AG20443 (cell line): ENCODE measurements at regions not wholly inside any gene's neighbourhood (a gene's known extent, or its start where the extent isn't known, plus 50 kb on each side); places are given as distances from the start of the nearest gene placed in this dataset.
A peak's percentile ranks its signal among the peaks of the same experiment; 100 is the strongest.
"Not testable (repeated sequence)": the region's sequence is repeated elsewhere in the genome, so short reads cannot be mapped to it uniquely, and the experiment has no call there.

ENCODE experiments used
- DNase-seq: peaks from one replicate; pipeline ENCODE4 v3.0.0; 2012; ENCODE audit warnings: low spot score, mixed read lengths

- DNase-seq: peak; percentile 8
These were observed 50.3 kb downstream of the GASK1B start for GRCh38 chr4:158122501-158122900.

DNA sequence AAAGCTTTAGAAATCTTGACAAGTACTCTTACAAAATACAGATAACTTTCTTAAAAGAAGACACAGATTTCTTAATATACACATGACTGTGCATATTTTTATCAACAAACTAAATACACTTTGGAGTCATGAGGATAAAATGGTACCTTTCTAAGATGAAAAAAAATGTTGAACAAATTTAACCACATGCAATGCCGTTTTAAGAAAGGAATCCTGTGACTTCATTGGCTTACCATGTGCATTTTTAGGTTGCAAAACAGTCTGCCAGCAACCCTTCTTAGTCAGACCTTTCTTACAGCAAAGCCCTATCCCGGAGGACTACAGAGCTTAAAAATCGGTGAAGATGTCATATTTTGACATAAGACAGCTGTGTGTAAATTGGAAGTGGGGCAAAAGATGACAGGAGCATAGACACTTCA, 51.7 kb downstream of the GASK1B start:
- DNase-seq: peak; percentile 85

DNA sequence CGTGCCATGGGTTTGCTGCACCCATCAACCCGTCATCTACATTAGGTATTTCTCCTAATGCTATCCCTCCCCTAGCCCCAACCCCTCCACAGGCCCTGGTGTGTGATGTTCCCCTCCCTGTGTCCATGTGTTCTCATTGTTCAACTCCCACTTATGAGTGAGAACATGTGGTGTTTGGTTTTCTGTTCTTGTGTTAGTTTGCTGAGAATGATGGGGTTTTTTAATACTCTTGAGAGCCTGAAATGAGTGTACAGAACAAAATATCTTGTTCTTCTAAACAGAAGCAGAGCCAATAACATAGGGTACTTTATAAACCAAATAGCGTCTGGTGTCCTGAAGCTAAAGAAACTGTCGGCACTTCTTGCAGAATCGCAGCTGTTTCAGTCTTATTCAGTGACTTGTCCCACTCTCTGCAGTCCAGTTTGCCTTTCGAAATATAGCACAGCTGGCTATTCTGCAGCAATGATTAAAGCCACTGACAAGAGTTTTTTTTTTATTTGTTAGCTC, 52.1 kb downstream of the GASK1B start:
- DNase-seq: peak; percentile 40

GRCh38 chr4:158112611-158113010, 60.2 kb downstream of the GASK1B start:
- no peak for DNase-seq

DNA sequence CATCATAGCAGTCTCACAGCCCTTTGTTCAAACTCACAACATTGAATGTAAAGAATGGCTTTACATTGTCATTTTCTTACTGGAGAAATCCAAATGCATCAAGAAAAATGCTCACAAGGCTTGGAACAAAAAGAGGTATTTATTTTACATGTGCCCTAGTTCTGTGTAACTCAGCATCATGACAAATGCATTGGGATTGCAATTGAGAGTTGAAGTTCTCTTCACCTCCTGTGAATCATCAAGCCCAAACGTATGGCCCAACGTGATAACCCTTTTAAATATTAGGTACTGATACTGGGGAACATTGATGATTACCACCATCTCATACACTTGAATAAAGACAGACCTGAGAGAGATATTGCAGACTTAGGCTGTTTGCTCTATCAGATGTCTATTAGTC, 61.6 kb downstream of the GASK1B start:
- no peak for DNase-seq

- peak; percentile 9 for DNase-seq
These were observed 69.9 kb downstream of the GASK1B start for GRCh38 chr4:158102904-158103303.

GRCh38 chr4:158099686-158100085, 73.1 kb downstream of the GASK1B start:
- DNase-seq: no peak

DNA sequence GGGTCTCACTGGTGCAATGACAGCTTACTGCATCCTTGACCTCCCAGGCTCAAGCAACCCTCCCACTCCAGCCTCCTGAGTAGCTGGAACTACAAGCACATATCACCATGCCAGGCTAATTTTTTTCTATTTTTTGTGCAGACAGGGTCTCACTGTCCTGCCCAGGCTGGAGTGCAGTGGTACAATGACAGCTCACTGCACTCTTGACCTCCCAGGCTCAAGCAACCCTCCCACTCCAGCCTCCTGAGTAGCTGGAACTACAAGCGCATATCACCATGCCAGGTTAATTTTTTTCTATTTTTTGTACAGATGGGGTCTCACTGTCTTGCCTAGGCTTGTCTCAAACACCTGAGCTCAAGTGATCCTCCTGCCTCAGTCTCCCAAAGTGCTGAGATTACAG, 74.0 kb downstream of the GASK1B start:
- no peak for DNase-seq

- no peak for DNase-seq
These were observed 78.3 kb downstream of the GASK1B start for GRCh38 chr4:158094413-158095134.

GRCh38 chr4:158090323-158090722, 82.5 kb downstream of the GASK1B start:
- peak; percentile 17 for DNase-seq

DNA sequence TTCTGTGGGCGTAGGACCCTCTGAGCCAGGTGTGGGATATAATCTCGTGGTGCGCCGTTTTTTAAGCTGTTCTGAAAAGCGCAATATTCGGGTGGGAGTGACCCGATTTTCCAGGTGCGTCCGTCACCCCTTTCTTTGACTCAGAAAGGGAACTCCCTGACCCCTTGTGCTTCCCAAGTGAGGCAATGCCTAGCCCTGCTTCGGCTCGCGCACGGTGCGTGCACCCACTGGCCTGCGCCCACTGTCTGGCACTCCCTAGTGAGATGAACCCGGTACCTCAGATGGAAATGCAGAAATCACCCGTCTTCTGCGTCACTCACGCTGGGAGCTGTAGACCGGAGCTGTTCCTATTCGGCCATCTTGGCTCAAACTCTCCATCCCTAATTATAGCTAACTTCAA, 82.9 kb downstream of the GASK1B start:
- not testable (repeated sequence) for DNase-seq

- no peak for DNase-seq
These were observed 92.5 kb downstream of the GASK1B start for GRCh38 chr4:158080354-158080753.

DNA sequence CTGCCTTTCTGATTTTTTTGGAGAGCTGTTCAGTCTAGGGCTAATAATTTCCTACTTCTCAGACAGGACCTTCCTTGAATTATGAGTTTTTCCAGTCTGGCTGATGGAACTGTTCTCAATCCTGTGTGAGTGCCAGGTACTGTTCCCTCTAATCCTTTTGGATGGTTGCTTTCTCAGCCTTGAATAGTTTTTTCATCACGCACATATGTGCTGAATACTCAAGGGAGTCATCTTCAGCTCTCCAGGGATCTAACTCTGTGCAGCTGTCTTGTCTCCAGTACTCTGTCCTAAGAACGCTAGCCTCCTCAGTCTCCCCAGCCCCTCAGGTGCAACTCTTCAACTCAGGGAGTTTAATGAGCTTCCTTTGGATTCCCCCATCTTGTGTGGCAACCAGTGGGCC, 93.2 kb downstream of the GASK1B start:
- no peak for DNase-seq

DNA sequence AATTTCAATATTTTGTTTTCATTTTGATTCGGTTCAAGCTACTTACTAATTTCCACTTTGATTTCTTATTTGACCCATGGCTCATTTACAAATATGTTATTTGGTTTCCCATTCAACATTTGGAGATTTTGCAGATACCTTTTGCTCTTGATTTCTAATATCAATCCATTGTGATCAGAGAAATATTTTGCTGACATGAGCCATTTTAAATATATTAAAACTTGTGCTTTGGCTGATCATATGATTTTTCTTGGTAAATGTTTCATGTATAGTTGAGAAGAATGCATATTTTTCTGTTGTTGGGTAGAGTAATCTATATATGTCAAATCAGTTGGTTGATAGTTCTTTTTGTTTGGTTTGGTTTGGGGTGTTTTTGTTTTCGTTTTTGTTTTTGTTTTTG, 95.0 kb downstream of the GASK1B start:
- DNase-seq: no peak

DNA sequence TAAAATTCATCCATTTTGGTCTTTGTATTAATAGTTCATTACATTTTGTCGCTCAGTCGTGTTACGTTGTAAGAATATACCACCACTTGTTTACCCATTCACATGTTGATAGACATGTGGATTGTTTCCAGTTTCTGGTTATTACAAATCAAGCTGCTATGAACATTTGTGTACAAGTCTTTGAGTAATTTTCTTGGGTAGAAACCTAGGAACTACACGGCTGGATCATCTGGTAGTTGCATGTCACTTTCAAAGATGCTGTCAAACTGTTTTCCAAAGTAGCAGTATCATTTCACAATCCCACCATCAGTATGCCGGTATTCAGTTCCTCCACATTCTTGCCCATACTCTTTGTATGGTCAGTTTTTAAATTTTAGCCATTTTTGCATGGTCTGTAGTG, 98.0 kb downstream of the GASK1B start:
- no peak for DNase-seq

DNA sequence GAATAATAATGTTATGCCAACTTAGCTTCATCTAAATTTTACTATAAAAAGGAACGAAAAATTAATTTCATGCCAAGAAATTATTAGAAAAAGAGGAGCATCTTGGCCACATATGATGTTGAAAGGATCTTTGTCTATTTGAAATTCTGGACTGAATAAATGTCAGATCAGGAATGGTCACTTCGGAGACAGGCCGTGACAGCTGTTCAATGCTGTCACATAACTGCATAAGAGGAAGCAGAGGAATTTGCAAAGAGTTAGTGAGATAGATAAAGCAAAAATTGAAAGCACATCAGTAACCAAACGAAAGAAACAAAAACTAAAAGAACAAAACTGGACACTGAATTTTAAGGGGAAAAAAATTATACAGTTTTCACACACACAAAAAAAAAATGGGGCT, 100.9 kb downstream of the GASK1B start:
- no peak for DNase-seq

GRCh38 chr4:158068068-158068467, 104.8 kb downstream of the GASK1B start:
- peak; percentile 12 for DNase-seq

- DNase-seq: peak; percentile 9
These were observed 105.2 kb downstream of the GASK1B start for GRCh38 chr4:158067646-158068045.

DNA sequence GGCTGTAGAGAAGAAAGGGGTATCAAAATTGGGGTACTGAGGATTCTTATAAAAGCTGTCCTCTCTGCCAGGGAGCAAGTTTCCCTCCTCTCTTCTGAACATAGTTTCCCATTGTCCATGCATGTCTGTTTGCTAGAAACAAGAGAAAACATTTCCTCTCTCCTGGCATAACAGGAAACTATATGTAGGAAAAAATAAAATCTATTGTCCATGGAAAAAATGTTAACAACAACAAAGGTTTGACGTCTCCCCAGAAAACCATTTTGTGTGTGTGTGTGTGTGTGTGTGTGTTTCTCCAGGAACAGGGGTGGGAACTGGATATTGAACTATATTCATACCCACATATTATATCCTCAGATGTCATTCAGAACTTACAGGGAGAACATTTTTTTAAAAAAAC, 107.2 kb downstream of the GASK1B start:
- no peak for DNase-seq

- DNase-seq: no peak
These were observed 107.6 kb downstream of the GASK1B start for GRCh38 chr4:158065176-158065575.

DNA sequence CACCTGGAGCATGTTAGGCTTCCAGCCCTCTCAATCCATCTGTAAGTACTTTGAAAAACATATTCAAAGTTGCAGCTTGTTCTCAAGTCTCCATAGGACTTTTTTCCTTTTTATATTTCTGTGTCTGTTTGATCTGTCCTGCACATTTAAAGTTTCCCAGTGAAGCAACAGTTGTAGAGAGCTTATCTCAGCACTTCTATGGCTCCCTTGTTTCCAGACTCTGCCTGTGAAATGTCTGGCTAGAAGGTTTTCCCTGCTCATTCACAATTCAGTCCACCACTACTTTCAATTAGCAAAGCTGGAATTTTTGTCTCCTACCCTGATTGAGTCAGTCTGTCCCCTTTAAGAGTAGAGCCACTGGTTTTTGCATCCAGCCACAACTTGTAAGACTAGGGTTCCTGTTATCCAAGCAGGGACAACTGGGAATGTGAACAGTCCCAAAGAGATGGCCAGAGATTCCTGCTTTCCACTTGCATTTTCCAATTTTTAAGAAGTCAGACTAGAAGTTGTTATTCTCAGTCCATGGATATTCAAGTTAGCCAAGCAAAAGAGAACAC, 116.1 kb downstream of the GASK1B start:
- DNase-seq: no peak

DNA sequence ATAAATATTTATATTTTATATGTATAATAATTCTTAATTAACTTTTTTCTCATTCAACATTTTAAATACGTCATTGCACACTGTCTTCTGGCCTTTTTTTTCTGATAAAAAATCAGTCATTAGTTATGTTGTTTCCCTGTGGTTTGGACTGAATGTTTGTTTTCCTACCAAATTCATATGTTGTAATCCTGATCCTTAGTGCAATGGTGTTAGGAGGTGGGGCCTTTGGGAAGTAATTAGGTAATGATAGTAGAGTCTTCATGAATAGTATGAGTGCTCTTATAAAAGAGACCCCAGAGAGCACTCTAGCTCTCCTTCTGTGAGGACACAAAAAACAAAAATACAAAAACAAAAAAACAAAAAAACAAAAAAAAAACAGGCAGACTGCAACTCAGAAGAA, 117.2 kb downstream of the GASK1B start:
- no peak for DNase-seq

DNA sequence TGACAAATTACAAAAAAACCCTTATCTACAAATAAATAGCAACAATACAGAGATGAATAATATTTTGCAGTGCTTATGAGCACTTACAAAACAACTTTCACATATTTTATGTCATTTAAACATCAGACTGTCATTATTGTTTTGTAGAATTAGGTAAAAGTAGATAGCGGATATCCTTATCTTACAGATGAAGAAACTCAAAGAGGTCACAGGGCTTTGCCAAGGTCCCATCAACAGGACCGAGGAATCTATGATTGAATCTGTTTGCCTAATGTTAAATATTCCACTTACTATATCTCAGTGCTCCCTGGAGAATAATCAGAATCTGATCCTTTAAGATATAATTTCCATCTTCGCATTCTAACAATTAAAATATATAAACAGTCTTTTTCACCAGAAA, 119.0 kb downstream of the GASK1B start:
- no peak for DNase-seq

GRCh38 chr4:158053086-158053485, 119.7 kb downstream of the GASK1B start:
- no peak for DNase-seq
